HG03060 (cell line): ENCODE measurements at regions not wholly inside any gene's neighbourhood (a gene's known extent, or its start where the extent isn't known, plus 50 kb on each side); places are given as distances from the start of the nearest gene placed in this dataset.

Experiments
- ATAC-seq: cut with Tn5 transposase; IDR thresholded peaks from one replicate; pipeline ENCODE4 v1.9.1; 2021; ENCODE audit warnings: low read depth, moderate number of reproducible peaks; ENCODE audit not compliant: unreplicated experiment

GRCh38 chr6:92559003-92559402, 860.4 kb downstream of the EPHA7 start:
- no peak for ATAC-seq

- ATAC-seq: no peak
These were observed 868.9 kb downstream of the EPHA7 start for GRCh38 chr6:92550501-92550900.

- ATAC-seq: no peak
These were observed 873.5 kb downstream of the EPHA7 start for GRCh38 chr6:92545861-92546260.

GRCh38 chr6:92541448-92542060, 877.8 kb downstream of the EPHA7 start:
- ATAC-seq: no peak

- ATAC-seq: no peak
These were observed 880.4 kb downstream of the EPHA7 start for GRCh38 chr6:92538926-92539325.

- no peak for ATAC-seq
These were observed 881.1 kb downstream of the EPHA7 start for GRCh38 chr6:92538275-92538674.

GRCh38 chr6:92534109-92534508, 885.2 kb downstream of the EPHA7 start:
- ATAC-seq: no peak

GRCh38 chr6:92522589-92522988, 896.8 kb downstream of the EPHA7 start:
- ATAC-seq: no peak

- no peak for ATAC-seq
These were observed 897.8 kb downstream of the EPHA7 start for GRCh38 chr6:92521553-92521952.

- no peak for ATAC-seq
These were observed 909.2 kb downstream of the EPHA7 start for GRCh38 chr6:92510137-92510536.

- no peak for ATAC-seq
These were observed 911.8 kb downstream of the EPHA7 start for GRCh38 chr6:92507552-92507951.

GRCh38 chr6:92504509-92504908, 914.9 kb downstream of the EPHA7 start:
- ATAC-seq: no peak

- no peak for ATAC-seq
These were observed 922.1 kb downstream of the EPHA7 start for GRCh38 chr6:92497281-92497680.

- ATAC-seq: no peak
These were observed 922.8 kb downstream of the EPHA7 start for GRCh38 chr6:92496527-92496926.

GRCh38 chr6:92495242-92495641, 924.1 kb downstream of the EPHA7 start:
- no peak for ATAC-seq

GRCh38 chr6:92485487-92485886, 933.9 kb downstream of the EPHA7 start:
- ATAC-seq: no peak

GRCh38 chr6:92479831-92480230, 939.5 kb downstream of the EPHA7 start:
- no peak for ATAC-seq

- no peak for ATAC-seq
These were observed 946.3 kb downstream of the EPHA7 start for GRCh38 chr6:92473056-92473455.

- no peak for ATAC-seq
These were observed 950.1 kb downstream of the EPHA7 start for GRCh38 chr6:92469186-92469828.

GRCh38 chr6:92468066-92468465, 951.3 kb downstream of the EPHA7 start:
- ATAC-seq: no peak

- no peak for ATAC-seq
These were observed 959.2 kb downstream of the EPHA7 start for GRCh38 chr6:92460133-92460532.

GRCh38 chr6:92459606-92460005, 959.8 kb downstream of the EPHA7 start:
- no peak for ATAC-seq
